ENCODE measurements at regions not wholly inside any gene's neighbourhood (a gene's known extent, or its start where the extent isn't known, plus 50 kb on each side); places are given as distances from the start of the nearest gene placed in this dataset.

- no peak for DNase-seq
These were observed 87.5 kb downstream of the LLPH start for GRCh38 chr12:66043035-66043434.

GRCh38 chr12:66041651-66042363 lies 88.7 kb downstream of the LLPH start:
- no peak for DNase-seq

- DNase-seq: peak; percentile 99
These were observed 94.2 kb downstream of the LLPH start for GRCh38 chr12:66036317-66036716.

GRCh38 chr12:66035288-66035966 lies 95.1 kb downstream of the LLPH start:
- DNase-seq: peak; percentile 80

GRCh38 chr12:66033151-66033550 lies 97.4 kb downstream of the LLPH start:
- no peak for DNase-seq

- DNase-seq: no peak
These were observed 97.8 kb downstream of the LLPH start for GRCh38 chr12:66032739-66033138.

GRCh38 chr12:66030217-66030781 lies 100.3 kb downstream of the LLPH start:
- no peak for DNase-seq

GRCh38 chr12:66028390-66028789 lies 102.2 kb downstream of the LLPH start:
- DNase-seq: no peak

GRCh38 chr12:66025477-66025876 lies 105.1 kb downstream of the LLPH start:
- DNase-seq: peak; percentile 29

- DNase-seq: no peak
These were observed 105.6 kb downstream of the LLPH start for GRCh38 chr12:66024949-66025348.

- no peak for DNase-seq
These were observed 110.1 kb downstream of the LLPH start for GRCh38 chr12:66020481-66020880.

- peak; percentile 23 for DNase-seq
These were observed 112.8 kb downstream of the LLPH start for GRCh38 chr12:66017736-66018135.
